K562 (cell line): ENCODE measurements at regions not wholly inside any gene's neighbourhood (a gene's known extent, or its start where the extent isn't known, plus 50 kb on each side); places are given as distances from the start of the nearest gene placed in this dataset.

Source experiments
- ATAC-seq: fragments of 200-7000 bp; cut with Tn5 transposase; 3 replicates; pipeline ENCODE4 v1.9.1; 2020; ENCODE audit warnings: moderate library complexity
- BruUV-seq: library from RNA; stranded (reverse); fragments of 400-500 nt; replicated peaks from 2 replicates; lab custom pipeline; 2021; lab: Mats Ljungman, UMichigan
- CTCF ChIA-PET: fragments of 300-600 bp; formaldehyde crosslinking; extraction: SDS; loops from one replicate; lab custom pipeline; 2021; ENCODE audit warnings: low intra/inter-chr PET ratio; lab: Yijun Ruan, JAX
- POLR2A ChIA-PET: fragments of 300-600, 350-650 bp; sonication (Branson Sonifier 250); formaldehyde crosslinking; extraction: SDS; loops from one replicate; lab custom pipeline; 2021; ENCODE audit warnings: antibody characterized with exemption, inconsistent platforms; lab: Yijun Ruan, JAX
- DNase-seq, 4 experiments: peaks; one replicate each; pipeline versions ENCODE4 v3.0.0 to v3.0.0-alpha.2; 2011 to 2018; ENCODE audit warnings: low spot score in 3 of 4, mixed read lengths in 3 of 4; ENCODE audit errors: extremely low read depth in 1 of 4
- FAIRE-seq: peaks from 2 replicates; lab custom pipeline; 2011; peaks lifted over from hg19 to GRCh38; lab: Jason Lieb, UNC
- H2AFZ ChIP-seq: 2 replicates; pipeline ENCODE4 v1.6.0; 2011; ENCODE audit warnings: low read depth, low read length, control low read depth, inconsistent platforms
- H3K27ac ChIP-seq: fragments of 200-600 bp; 3 replicates; pipeline ENCODE4 v1.8.0; 2011; ENCODE audit warnings: low read depth, mild to moderate bottlenecking, control low read depth, inconsistent platforms, low read length, moderate library complexity, mixed read lengths; ENCODE audit errors: extremely low read depth
- H3K27me3 ChIP-seq, 2 experiments: fragments of 300-600 bp in 1 of 2; 2 replicates in 1 of 2; 3 replicates in 1 of 2; pipeline versions ENCODE4 v1.6.0 to v1.8.0; 2011; ENCODE audit warnings: inconsistent platforms in 2 of 2, low read length in 2 of 2, mild to moderate bottlenecking in 1 of 2, mixed read lengths in 1 of 2, moderate library complexity in 1 of 2; ENCODE audit not compliant: control insufficient read depth in 2 of 2, insufficient read depth in 2 of 2
- H3K36me3 ChIP-seq: fragments of 300-600 bp; 3 replicates; pipeline ENCODE4 v1.8.0; 2011; ENCODE audit warnings: mild to moderate bottlenecking, low read length, inconsistent platforms; ENCODE audit not compliant: control insufficient read depth, insufficient read depth
- H3K4me1 ChIP-seq, 2 experiments: fragments of 200-600 bp in 1 of 2; replicated peaks in 1 of 2; 2 replicates in 1 of 2; 3 replicates in 1 of 2; pipeline versions ENCODE4 v1.5.1 to v1.8.0; 2011; ENCODE audit warnings: inconsistent platforms in 2 of 2, low read length in 2 of 2, mild to moderate bottlenecking in 1 of 2, mixed read lengths in 1 of 2, moderate library complexity in 1 of 2; ENCODE audit not compliant: control insufficient read depth in 2 of 2, insufficient read depth in 2 of 2
- H3K4me2 ChIP-seq: 2 replicates; pipeline ENCODE4 v1.6.1; 2011; ENCODE audit warnings: low read length, control low read depth, inconsistent platforms, mixed read lengths; ENCODE audit not compliant: insufficient read depth
- H3K4me3 ChIP-seq: fragments of 200-600 bp; sonication (generic), shearing (Covaris generic); 2 replicates; pipeline ENCODE4 v1.5.1; 2016; ENCODE audit warnings: control low read depth, inconsistent platforms
- H3K79me2 ChIP-seq: fragments of 200-600 bp; 3 replicates; pipeline ENCODE4 v1.8.0; 2011; ENCODE audit warnings: low read length, inconsistent platforms; ENCODE audit not compliant: control insufficient read depth, insufficient read depth
- H3K9ac ChIP-seq, 2 experiments: 2 replicates each; pipeline versions ENCODE4 v1.6.0 to v1.6.1; 2011; ENCODE audit warnings: low read depth in 2 of 2, low read length in 2 of 2, control low read depth in 1 of 2, inconsistent platforms in 1 of 2, mild to moderate bottlenecking in 1 of 2, mixed read lengths in 1 of 2; ENCODE audit not compliant: insufficient read depth in 1 of 2
- H3K9me1 ChIP-seq: one replicate; pipeline ENCODE4 v1.6.0; 2011; ENCODE audit warnings: inconsistent platforms, mild to moderate bottlenecking, low read length, moderate library complexity; ENCODE audit not compliant: control insufficient read depth, insufficient read depth
- H3K9me3 ChIP-seq: replicated peaks from 2 replicates; pipeline ENCODE4 v1.5.1; 2011; ENCODE audit warnings: low read depth, low read length, inconsistent platforms; ENCODE audit not compliant: control insufficient read depth, insufficient read depth
- H4K20me1 ChIP-seq: replicated peaks from 2 replicates; pipeline ENCODE4 v1.6.1; 2011; ENCODE audit warnings: low read length, inconsistent platforms, mixed read lengths; ENCODE audit not compliant: control insufficient read depth, insufficient read depth
- ETV1 ChIP-seq: fragments of 450-650 bp; conservative IDR thresholded peaks from 2 replicates; pipeline ENCODE4 v1.6.1; 2016; ENCODE audit warnings: missing genetic modification characterization, control low read depth, low read depth, missing compliant biosample characterization
- FIP1L1 ChIP-seq: fragments of 200-400 bp; formaldehyde crosslinking; IDR thresholded peaks from 2 replicates; pipeline ENCODE4 v1.6.1; 2018; ENCODE audit warnings: mild to moderate bottlenecking, low read depth, low read length; ENCODE audit not compliant: poor library complexity, severe bottlenecking
- GMEB1 ChIP-seq: fragments of 250-450 bp; sonication (Bioruptor Pico); IDR thresholded peaks from 2 replicates; pipeline ENCODE4 v1.4.0; 2020; ENCODE audit warnings: mild to moderate bottlenecking
- MTF1 ChIP-seq: fragments of 250-450 bp; sonication (Bioruptor Pico); IDR thresholded peaks from 2 replicates; pipeline ENCODE4 v1.9.0; 2021; ENCODE audit warnings: moderate library complexity, mild to moderate bottlenecking, inconsistent platforms, borderline replicate concordance
- POLR2H ChIP-seq: IDR thresholded peaks from 2 replicates; pipeline ENCODE4 v1.6.1; 2016; ENCODE audit warnings: missing genetic modification characterization, low read depth, mild to moderate bottlenecking, control low read depth, missing compliant biosample characterization, moderate library complexity
- ZBTB7A ChIP-seq: IDR thresholded peaks from 2 replicates; pipeline ENCODE4 v1.6.1; 2011; ENCODE audit warnings: low read depth, mild to moderate bottlenecking, low read length, moderate library complexity, borderline replicate concordance; ENCODE audit not compliant: control insufficient read depth
- ZNF175 ChIP-seq: fragments of 200-800 bp; sonication (Bioruptor generic); IDR thresholded peaks from 2 replicates; pipeline ENCODE4 v1.6.1; 2016; ENCODE audit warnings: low read depth, mild to moderate bottlenecking, missing genetic modification characterization, missing compliant biosample characterization
- ZNF239 ChIP-seq: fragments of 250-450 bp; sonication (Bioruptor Pico); IDR thresholded peaks from 2 replicates; pipeline ENCODE4 v1.4.0; 2020; ENCODE audit warnings: mild to moderate bottlenecking
- ZNF311 ChIP-seq: fragments of 250-450 bp; sonication (Bioruptor Pico); IDR thresholded peaks from 2 replicates; pipeline ENCODE4 v1.4.0; 2020; ENCODE audit warnings: mild to moderate bottlenecking, moderate library complexity
- ZNF639 ChIP-seq, 2 experiments: fragments of 200-800 bp in 1 of 2; sonication (Bioruptor generic) in 1 of 2; sonication (generic) in 1 of 2; formaldehyde crosslinking in 1 of 2; IDR thresholded peaks in 1 of 2; conservative IDR thresholded peaks in 1 of 2; 2 replicates each; pipeline versions ENCODE4 v1.5.0 to v1.6.1; 2016 to 2020; ENCODE audit warnings: missing compliant biosample characterization in 1 of 2, missing genetic modification characterization in 1 of 2, missing genetic modification reagents in 1 of 2
- WGBS: fragments of 100-300 bp; shearing (Covaris generic); methylation state at CpG from one replicate; pipeline ENCODE4 v1.1.6; 2016; ENCODE audit warnings: low coverage, mixed read lengths; ENCODE audit not compliant: insufficient coverage; ENCODE audit errors: missing lambda C conversion rate; 5-methylcytosine and 5-hydroxymethylcytosine counted together
- in situ Hi-C: fragments of 300-500 bp; cut with MboI; formaldehyde crosslinking; loops from 4 replicates; pipeline ENCODE4 v1.15.0; 2018; ENCODE audit warnings: inconsistent platforms, mixed read lengths
- intact Hi-C: fragments of 100-400 bp; cut with micrococcal nuclease; formaldehyde crosslinking; loops from 2 replicates; pipeline ENCODE4 v1.14.2; 2022

GRCh38 chr4:167890226-167890625, 202.1 kb upstream of the ANXA10 start:
- ChIA-PET POLR2A (no interaction called here), CTCF (no interaction called here)
- no peak overlapping the region for H2AFZ ChIP-seq
- intact Hi-C loops (no loop called here), in situ Hi-C loops (no loop called here)
- no peaks in the 10 kb centered on the region for H3K79me2 ChIP-seq
- DNase-seq (no peak), ATAC-seq (no peak)
- H3K27me3 ChIP-seq, result no peaks in the 10 kb centered on the region
- no peak overlapping the region for H3K9ac ChIP-seq
- no peak overlapping the region for H3K4me3 ChIP-seq
- H3K9me3 ChIP-seq, result no peaks in the 10 kb centered on the region
- TF ChIP-seq ZBTB7A, result no peak
- no peak for TF ChIP-seq FIP1L1
- TF ChIP-seq, all 486 proteins: peak for 0
- Histone ChIP-seq H3K4me2 (no peak overlapping the region), H3K4me1 (no peaks in the 10 kb centered on the region), H3K9me1 (no peaks in the 10 kb centered on the region), H3K36me3 (no peaks in the 10 kb centered on the region), H3K27ac (no peak overlapping the region), H4K20me1 (no peaks in the 10 kb centered on the region)
- FAIRE-seq, result no peak
- no TSS peak for BruUV-seq

- no peaks in the 10 kb centered on the region for H3K27me3 ChIP-seq
- BruUV-seq, result no TSS peak
- H3K4me3 ChIP-seq, result no peak overlapping the region
- no peaks in the 10 kb centered on the region for H3K9me1 ChIP-seq
- in situ Hi-C loops (no loop called here), intact Hi-C loops (no loop called here)
- ATAC-seq (no peak), FAIRE-seq (no peak)
- no peak overlapping the region for H3K4me2 ChIP-seq
- H2AFZ ChIP-seq, result no peak overlapping the region
- TF ChIP-seq POLR2H (tag), result no peak
- TF ChIP-seq GMEB1 (CRISPR knock-in tag), result no peak
- no peak for TF ChIP-seq ETV1 (tag)
- TF ChIP-seq MTF1 (CRISPR knock-in tag), result no peak
- no peak for TF ChIP-seq ZNF311 (CRISPR knock-in tag)
- no peak for TF ChIP-seq ZNF175 (CRISPR knock-in tag)
- TF ChIP-seq ZNF239 (CRISPR knock-in tag), result no peak
- no peak for TF ChIP-seq ZNF639 (CRISPR knock-in tag; conservative IDR thresholded peaks at IDR 0.05 in 1 of 2, IDR thresholded peaks at IDR 0.05 in 1 of 2)
- TF ChIP-seq, all 486 proteins: peak for 0
- DNase-seq, result no peak
- WGBS, result 2% methylated on average over 3 of the region's 3 CpGs
- Histone ChIP-seq H3K36me3 (no peaks in the 10 kb centered on the region), H3K27ac (no peak overlapping the region), H3K79me2 (no peaks in the 10 kb centered on the region), H3K9me3 (no peaks in the 10 kb centered on the region), H4K20me1 (no peaks in the 10 kb centered on the region), H3K4me1 (no peaks in the 10 kb centered on the region), H3K9ac (no peak overlapping the region)
- ChIA-PET POLR2A (no interaction called here), CTCF (no interaction called here)
Observed at GRCh38 chr4:167893531-167893930, 198.8 kb upstream of the ANXA10 start.
